H9 (cell line): ENCODE measurements at regions not wholly inside any gene's neighbourhood (a gene's known extent, or its start where the extent isn't known, plus 50 kb on each side); places are given as distances from the start of the nearest gene placed in this dataset.

Experiments used
- DNase-seq: peaks from one replicate; pipeline ENCODE4 v3.0.0-alpha.2; 2017
- H2AFZ ChIP-seq: one replicate; pipeline ENCODE4 v1.6.1; 2013; ENCODE audit warnings: mild to moderate bottlenecking, low read length, control low read depth, moderate library complexity
- H2AK5ac ChIP-seq: 2 replicates; pipeline ENCODE4 v1.6.1; 2013; ENCODE audit warnings: low read length, control low read depth, mixed read lengths; ENCODE audit not compliant: insufficient read length
- H2BK120ac ChIP-seq: one replicate; pipeline ENCODE4 v1.6.1; 2013; ENCODE audit warnings: low read depth, mild to moderate bottlenecking, low read length, control low read depth, inconsistent platforms; ENCODE audit not compliant: poor library complexity, severe bottlenecking
- H2BK12ac ChIP-seq: 2 replicates; pipeline ENCODE4 v1.6.1; 2013; ENCODE audit warnings: low read length, control low read depth, mixed read lengths, low read depth; ENCODE audit not compliant: insufficient read length
- H2BK15ac ChIP-seq: 2 replicates; pipeline ENCODE4 v1.6.1; 2013; ENCODE audit warnings: low read depth, low read length, control low read depth
- H2BK20ac ChIP-seq: one replicate; pipeline ENCODE4 v1.6.1; 2013; ENCODE audit warnings: low read depth, mild to moderate bottlenecking, low read length, control low read depth, inconsistent platforms; ENCODE audit not compliant: poor library complexity, severe bottlenecking
- H2BK5ac ChIP-seq: 2 replicates; pipeline ENCODE4 v1.6.1; 2013; ENCODE audit warnings: low read length, control low read depth, mixed read lengths; ENCODE audit not compliant: insufficient read length
- H3K14ac ChIP-seq: 2 replicates; pipeline ENCODE4 v1.6.1; 2013; ENCODE audit warnings: low read length, control low read depth; ENCODE audit not compliant: insufficient read depth
- H3K18ac ChIP-seq: 2 replicates; pipeline ENCODE4 v1.6.1; 2013; ENCODE audit warnings: low read depth, mild to moderate bottlenecking, mixed read lengths, low read length, control low read depth; ENCODE audit not compliant: insufficient read length
- H3K23ac ChIP-seq: 2 replicates; pipeline ENCODE4 v1.6.1; 2013; ENCODE audit warnings: low read length, control low read depth, mixed read lengths, low read depth; ENCODE audit not compliant: insufficient read length
- H3K23me2 ChIP-seq: 2 replicates; pipeline ENCODE4 v1.6.1; 2013; ENCODE audit warnings: low read depth, mild to moderate bottlenecking, mixed read lengths, low read length, control low read depth; ENCODE audit not compliant: insufficient read length, poor library complexity, severe bottlenecking
- H3K27ac ChIP-seq: 2 replicates; pipeline ENCODE4 v1.5.1; 2013; ENCODE audit warnings: low read length, control low read depth, mixed read lengths, low read depth; ENCODE audit not compliant: insufficient read length
- H3K27me3 ChIP-seq: 2 replicates; pipeline ENCODE4 v1.6.1; 2013; ENCODE audit warnings: low read length, control low read depth, inconsistent platforms; ENCODE audit not compliant: insufficient read depth
- H3K4ac ChIP-seq: 2 replicates; pipeline ENCODE4 v1.6.1; 2013; ENCODE audit warnings: low read depth, mild to moderate bottlenecking, control low read depth, inconsistent platforms, low read length, moderate library complexity
- H3K4me1 ChIP-seq: 2 replicates; pipeline ENCODE4 v1.6.1; 2013; ENCODE audit warnings: low read length, control low read depth, inconsistent platforms; ENCODE audit not compliant: insufficient read depth
- H3K4me2 ChIP-seq: 2 replicates; pipeline ENCODE4 v1.6.1; 2013; ENCODE audit warnings: low read length, control low read depth, mixed read lengths; ENCODE audit not compliant: insufficient read length, insufficient read depth
- H3K56ac ChIP-seq: 2 replicates; pipeline ENCODE4 v1.6.1; 2013; ENCODE audit warnings: low read depth, mild to moderate bottlenecking, mixed read lengths, low read length, control low read depth; ENCODE audit not compliant: insufficient read length
- H3K79me1 ChIP-seq: 2 replicates; pipeline ENCODE4 v1.6.1; 2013; ENCODE audit warnings: low read depth, mild to moderate bottlenecking, moderate library complexity, low read length, control low read depth, inconsistent platforms; ENCODE audit not compliant: insufficient read depth, poor library complexity, severe bottlenecking
- H3K79me2 ChIP-seq: 2 replicates; pipeline ENCODE4 v1.6.1; 2013; ENCODE audit warnings: low read length, control low read depth, inconsistent platforms; ENCODE audit not compliant: insufficient read depth
- H3K9ac ChIP-seq: 2 replicates; pipeline ENCODE4 v1.6.1; 2013; ENCODE audit warnings: low read length, control low read depth, mixed read lengths; ENCODE audit not compliant: insufficient read length; ENCODE audit errors: extremely low read depth
- H3K9me3 ChIP-seq: one replicate; pipeline ENCODE4 v1.6.1; 2013; ENCODE audit warnings: low read depth, low read length, inconsistent platforms; ENCODE audit not compliant: control insufficient read depth
- H3T11ph ChIP-seq: one replicate; pipeline ENCODE4 v1.6.1; 2013; ENCODE audit warnings: mild to moderate bottlenecking, low read length, control low read depth, inconsistent platforms
- H4K20me1 ChIP-seq: one replicate; pipeline ENCODE4 v1.6.1; 2013; ENCODE audit not compliant: control insufficient read depth, insufficient read length, insufficient read depth
- H4K5ac ChIP-seq: 2 replicates; pipeline ENCODE4 v1.6.1; 2013; ENCODE audit warnings: low read depth, mild to moderate bottlenecking, mixed read lengths, low read length, control low read depth; ENCODE audit not compliant: insufficient read length
- H4K8ac ChIP-seq: replicated peaks from 2 replicates; pipeline ENCODE4 v1.6.1; 2013; ENCODE audit warnings: low read length, control low read depth, mixed read lengths, low read depth; ENCODE audit not compliant: insufficient read length
- H4K91ac ChIP-seq: 2 replicates; pipeline ENCODE4 v1.6.1; 2013; ENCODE audit warnings: low read depth, mild to moderate bottlenecking, moderate library complexity, mixed read lengths, low read length, control low read depth; ENCODE audit not compliant: insufficient read length
- H3K27ac Mint-ChIP-seq, 3 experiments: 2 replicates in 2 of 3; 3 replicates in 1 of 3; pipeline ENCODE4 v1.8.0; 2020 to 2021; ENCODE audit warnings: mixed read lengths in 3 of 3, mild to moderate bottlenecking in 1 of 3, moderate library complexity in 1 of 3
- H3K27me3 Mint-ChIP-seq: 2 replicates; pipeline ENCODE4 v1.8.0; 2021; ENCODE audit warnings: low read depth, mild to moderate bottlenecking, moderate library complexity, mixed read lengths
- H3K36me3 Mint-ChIP-seq, 3 experiments: 2 replicates in 2 of 3; 3 replicates in 1 of 3; pipeline ENCODE4 v1.8.0; 2020 to 2021; ENCODE audit warnings: low read depth in 3 of 3, mixed read lengths in 3 of 3; ENCODE audit not compliant: insufficient read depth in 1 of 3
- H3K4me1 Mint-ChIP-seq, 2 experiments: 2 replicates each; pipeline ENCODE4 v1.8.0; 2020; ENCODE audit warnings: mixed read lengths in 2 of 2
- H3K4me3 Mint-ChIP-seq, 2 experiments: 2 replicates in 1 of 2; 3 replicates in 1 of 2; pipeline ENCODE4 v1.8.0; 2020 to 2021; ENCODE audit warnings: mild to moderate bottlenecking in 2 of 2, mixed read lengths in 2 of 2, moderate library complexity in 1 of 2
- H3K9me3 Mint-ChIP-seq, 2 experiments: 2 replicates in 1 of 2; 3 replicates in 1 of 2; pipeline ENCODE4 v1.8.0; 2020; ENCODE audit warnings: mild to moderate bottlenecking in 2 of 2, mixed read lengths in 2 of 2, moderate library complexity in 1 of 2
- WGBS: extraction: QIAGEN DNeasy Blood & Tissue Kit; methylation state at CpG from one replicate; pipeline ENCODE4 v1.1.7; 2013; ENCODE audit warnings: missing lambda C conversion rate, low lambda C conversion rate, mixed read lengths; ENCODE audit not compliant: insufficient read length; ENCODE audit errors: extremely low coverage; 5-methylcytosine and 5-hydroxymethylcytosine counted together
- TF ChIP-seq, protein P1 (sequence below): fragments of 200-600 bp; sonication (generic); conservative IDR thresholded peaks from 3 replicates; pipeline ENCODE4 v1.8.0; 2021; ENCODE audit warnings: antibody characterized with exemption, mild to moderate bottlenecking

DNA sequence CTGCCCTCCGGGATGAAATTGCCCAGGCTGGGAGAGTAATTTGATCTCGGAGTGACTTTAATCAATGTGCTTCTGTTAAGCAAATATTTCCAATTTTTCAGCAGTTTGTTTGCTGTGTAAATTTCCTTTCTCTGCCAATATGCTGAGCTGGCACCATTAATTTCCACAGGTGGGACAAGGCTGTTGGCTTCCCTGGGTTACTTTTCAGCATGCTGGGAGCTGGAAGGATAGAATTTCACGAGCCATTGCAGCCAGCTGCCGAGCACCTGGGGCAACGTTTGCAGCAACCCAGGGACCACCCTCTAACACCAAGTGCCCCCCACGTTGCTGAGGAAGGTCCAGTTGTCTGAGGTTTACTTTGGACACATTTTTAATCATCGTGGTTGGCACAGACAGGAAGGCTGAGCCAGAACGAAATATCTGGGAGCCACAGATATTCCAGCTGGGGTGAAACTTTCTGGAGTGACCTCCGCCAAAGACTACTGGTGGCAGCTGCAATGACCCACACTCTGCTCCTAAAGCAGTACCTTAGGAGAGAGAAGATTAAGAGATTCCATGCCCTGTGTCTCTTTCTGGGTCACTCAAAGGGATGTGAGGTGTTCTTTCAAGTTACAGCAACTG, 293.3 kb upstream of the RGMA start:
- no peaks in the 10 kb centered on the region for H3K79me2 ChIP-seq
- no peaks in the 10 kb centered on the region for H3K79me1 ChIP-seq
- H2AK5ac ChIP-seq, result no peak overlapping the region
- peaks cover 10 to 23% of the 10 kb centered on the region in 2 experiments for H3K4me1 Mint-ChIP-seq
- WGBS, result no CpG with 5 or more reads among the region's 9 CpGs
- no peak overlapping the region for H4K8ac ChIP-seq
- no peak overlapping the region for H3K9ac ChIP-seq
- H2BK15ac ChIP-seq, result no peak overlapping the region
- no peak overlapping the region for H3K56ac ChIP-seq
- no peak overlapping the region for H2AFZ ChIP-seq
- H2BK20ac ChIP-seq, result no peak overlapping the region
- no peaks in the 10 kb centered on the region for H3K23me2 ChIP-seq
- H4K20me1 ChIP-seq, result no peaks in the 10 kb centered on the region
- H2BK12ac ChIP-seq, result no peak overlapping the region
- TF ChIP-seq, protein P1, sequence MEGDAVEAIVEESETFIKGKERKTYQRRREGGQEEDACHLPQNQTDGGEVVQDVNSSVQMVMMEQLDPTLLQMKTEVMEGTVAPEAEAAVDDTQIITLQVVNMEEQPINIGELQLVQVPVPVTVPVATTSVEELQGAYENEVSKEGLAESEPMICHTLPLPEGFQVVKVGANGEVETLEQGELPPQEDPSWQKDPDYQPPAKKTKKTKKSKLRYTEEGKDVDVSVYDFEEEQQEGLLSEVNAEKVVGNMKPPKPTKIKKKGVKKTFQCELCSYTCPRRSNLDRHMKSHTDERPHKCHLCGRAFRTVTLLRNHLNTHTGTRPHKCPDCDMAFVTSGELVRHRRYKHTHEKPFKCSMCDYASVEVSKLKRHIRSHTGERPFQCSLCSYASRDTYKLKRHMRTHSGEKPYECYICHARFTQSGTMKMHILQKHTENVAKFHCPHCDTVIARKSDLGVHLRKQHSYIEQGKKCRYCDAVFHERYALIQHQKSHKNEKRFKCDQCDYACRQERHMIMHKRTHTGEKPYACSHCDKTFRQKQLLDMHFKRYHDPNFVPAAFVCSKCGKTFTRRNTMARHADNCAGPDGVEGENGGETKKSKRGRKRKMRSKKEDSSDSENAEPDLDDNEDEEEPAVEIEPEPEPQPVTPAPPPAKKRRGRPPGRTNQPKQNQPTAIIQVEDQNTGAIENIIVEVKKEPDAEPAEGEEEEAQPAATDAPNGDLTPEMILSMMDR, result no peak
- H3K4me2 ChIP-seq, result no peak overlapping the region
- H4K91ac ChIP-seq, result no peak overlapping the region
- no peaks in the 10 kb centered on the region for H3K27me3 ChIP-seq
- H3K18ac ChIP-seq, result no peak overlapping the region
- no peaks in the 10 kb centered on the region for H3K4me1 ChIP-seq
- peaks cover 6% of the 10 kb centered on the region for H3K27me3 Mint-ChIP-seq
- no peak overlapping the region for H3K23ac ChIP-seq
- no peak overlapping the region for H2BK5ac ChIP-seq
- H3K9me3 Mint-ChIP-seq, result no peaks in the 10 kb centered on the region
- H3K14ac ChIP-seq, result no peak overlapping the region
- no peak overlapping the region for H3K4ac ChIP-seq
- H3T11ph ChIP-seq, result no peak overlapping the region
- no peak overlapping the region for H3K27ac Mint-ChIP-seq
- H2BK120ac ChIP-seq, result no peak overlapping the region
- no peak overlapping the region for H3K4me3 Mint-ChIP-seq
- no peak for DNase-seq
- no peak overlapping the region for H3K27ac ChIP-seq
- no peak overlapping the region for H4K5ac ChIP-seq
- peaks cover 0 to 4% (median 0%) of the 10 kb centered on the region in 3 experiments; a peak in 1 of 7 replicates for H3K36me3 Mint-ChIP-seq
- H3K9me3 ChIP-seq, result no peaks in the 10 kb centered on the region
